ENCODE measurements at regions not wholly inside any gene's neighbourhood (a gene's known extent, or its start where the extent isn't known, plus 50 kb on each side); places are given as distances from the start of the nearest gene placed in this dataset.

DNA sequence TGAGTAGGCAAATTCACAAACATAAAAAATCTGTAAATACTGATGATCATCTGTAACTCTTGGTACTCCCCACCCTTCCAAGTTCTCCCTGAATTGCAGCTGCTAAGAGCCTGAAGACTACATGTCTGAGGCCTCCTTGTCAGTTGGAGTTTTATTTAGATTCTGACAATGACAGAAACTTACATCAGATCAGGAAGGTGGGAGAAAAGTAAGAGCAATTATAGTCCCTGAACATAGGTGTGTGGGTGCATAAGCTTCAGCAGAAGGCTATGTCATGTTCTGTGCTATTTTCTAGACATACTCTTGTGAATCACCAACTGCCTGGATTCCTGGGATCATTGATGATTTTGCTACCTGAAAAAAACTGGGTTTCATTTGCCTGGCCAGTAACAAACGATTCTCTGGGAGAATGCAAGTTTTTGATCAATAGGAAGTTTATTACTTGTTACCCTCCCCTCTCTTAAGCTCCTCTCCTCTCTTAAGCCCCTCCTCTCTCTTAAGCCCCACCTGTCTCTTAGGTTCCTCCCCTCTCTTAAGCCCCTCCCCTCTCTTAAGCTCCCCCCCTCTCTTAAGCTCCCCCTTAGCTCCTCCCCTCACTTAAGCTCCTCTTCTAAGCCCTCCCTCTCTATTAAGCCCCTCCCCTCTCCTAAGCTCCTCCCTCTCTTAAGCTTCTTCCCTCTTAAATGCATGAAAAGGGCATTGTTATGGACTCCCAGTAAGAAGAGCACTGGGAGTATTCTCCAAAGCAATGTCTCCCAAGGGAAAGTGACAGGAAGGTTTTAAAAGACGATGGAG is 1183.4 kb upstream of the AUTS2 start:
- DNase-seq = no peak

- DNase-seq = no peak
These were observed 1181.3 kb upstream of the AUTS2 start for GRCh38 chr7:68417002-68417401.

DNA sequence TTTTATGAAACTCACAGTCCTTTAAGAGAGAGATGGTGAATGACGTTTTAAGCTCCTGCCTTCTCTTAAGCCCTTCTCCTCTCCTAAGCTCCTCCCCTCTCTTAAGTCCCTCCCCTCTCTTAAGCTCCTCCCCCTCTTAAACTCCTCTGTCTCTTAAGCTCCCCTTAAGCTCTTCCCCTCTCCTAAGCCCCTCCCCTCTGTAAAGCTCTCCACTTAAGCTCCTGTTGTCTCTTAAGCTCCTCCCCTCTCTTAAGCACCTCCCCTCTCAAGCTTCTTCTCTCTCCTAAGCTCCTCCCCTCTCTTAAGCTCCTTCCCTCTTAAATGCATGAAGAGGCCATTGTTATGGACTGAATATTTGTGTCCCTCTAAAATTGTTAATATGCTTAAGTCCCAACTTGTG is 1180.6 kb upstream of the AUTS2 start:
- DNase-seq = no peak

- no peak for DNase-seq
These were observed 1177.7 kb upstream of the AUTS2 start for GRCh38 chr7:68420342-68421192.

GRCh38 chr7:68421712-68422111 is 1176.6 kb upstream of the AUTS2 start:
- DNase-seq = no peak

GRCh38 chr7:68422281-68422680 is 1176.0 kb upstream of the AUTS2 start:
- no peak for DNase-seq

- no peak for DNase-seq
These were observed 1174.9 kb upstream of the AUTS2 start for GRCh38 chr7:68423356-68423755.

GRCh38 chr7:68424658-68425297 is 1173.5 kb upstream of the AUTS2 start:
- DNase-seq = no peak

GRCh38 chr7:68425377-68425776 is 1172.9 kb upstream of the AUTS2 start:
- DNase-seq = no peak

DNA sequence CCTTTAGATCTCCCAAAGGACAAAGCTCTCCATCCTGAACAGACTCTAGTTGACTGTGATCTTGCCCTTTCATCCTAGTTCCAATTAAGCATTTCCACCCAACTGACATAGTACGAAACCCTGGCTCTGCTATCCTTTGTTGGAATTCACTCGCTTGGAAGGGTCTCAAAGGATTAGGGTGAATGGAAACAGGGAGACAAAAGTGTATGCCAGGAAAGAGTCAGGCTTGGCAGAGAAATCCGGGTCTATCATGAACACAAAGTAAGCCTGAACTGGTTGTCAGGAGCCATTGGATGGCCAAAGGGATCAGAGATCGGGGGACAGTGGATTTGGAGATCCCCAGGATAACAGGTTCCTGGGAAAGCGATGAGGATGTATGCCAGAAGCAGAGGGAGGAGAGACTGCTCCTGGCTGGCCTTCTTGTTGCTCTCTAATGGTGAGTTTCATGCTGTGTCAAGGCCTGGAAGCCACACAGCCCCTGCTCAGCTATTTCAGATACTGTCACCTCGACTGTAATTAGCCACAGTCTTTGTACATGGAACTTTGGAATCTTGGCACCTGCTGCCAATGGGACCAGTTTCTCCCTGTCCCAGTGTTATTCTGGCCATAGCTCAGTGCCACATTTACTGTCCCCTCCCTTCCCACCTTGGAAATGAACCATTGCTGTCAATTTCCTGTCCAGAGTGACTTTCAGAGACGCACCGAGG is 1168.7 kb upstream of the AUTS2 start:
- DNase-seq = no peak

GRCh38 chr7:68432585-68432984 is 1165.7 kb upstream of the AUTS2 start:
- no peak for DNase-seq

DNA sequence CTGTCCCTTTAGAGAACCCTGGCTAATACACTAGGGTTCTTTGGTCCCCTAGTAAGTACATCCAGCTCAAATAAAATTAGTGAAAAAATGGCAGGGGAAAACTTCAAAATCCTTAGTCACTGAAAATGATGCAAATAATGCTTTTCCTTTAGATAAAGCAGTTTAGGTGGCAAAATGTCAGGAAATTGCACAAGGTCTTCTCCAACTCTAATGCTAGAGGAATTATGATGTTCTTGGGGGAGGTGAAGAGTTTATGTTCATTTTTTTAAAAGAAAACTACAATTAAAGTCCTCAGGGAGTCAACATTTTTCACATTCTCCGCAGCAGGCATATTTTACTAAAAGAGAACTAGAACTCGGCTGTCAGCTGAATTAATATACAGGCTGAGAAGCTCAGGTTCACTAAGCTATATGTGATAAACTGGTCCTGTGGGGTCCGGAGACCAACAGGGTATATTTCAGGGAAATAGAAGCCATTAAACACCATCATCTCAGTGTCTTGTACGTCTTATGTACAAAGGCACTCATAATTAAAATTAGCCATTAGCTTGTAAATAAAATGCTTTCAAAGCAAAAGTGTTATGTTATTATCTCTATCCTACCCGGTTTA is 1164.7 kb upstream of the AUTS2 start:
- DNase-seq = no peak

GRCh38 chr7:68434857-68435256 is 1163.4 kb upstream of the AUTS2 start:
- DNase-seq = no peak

DNA sequence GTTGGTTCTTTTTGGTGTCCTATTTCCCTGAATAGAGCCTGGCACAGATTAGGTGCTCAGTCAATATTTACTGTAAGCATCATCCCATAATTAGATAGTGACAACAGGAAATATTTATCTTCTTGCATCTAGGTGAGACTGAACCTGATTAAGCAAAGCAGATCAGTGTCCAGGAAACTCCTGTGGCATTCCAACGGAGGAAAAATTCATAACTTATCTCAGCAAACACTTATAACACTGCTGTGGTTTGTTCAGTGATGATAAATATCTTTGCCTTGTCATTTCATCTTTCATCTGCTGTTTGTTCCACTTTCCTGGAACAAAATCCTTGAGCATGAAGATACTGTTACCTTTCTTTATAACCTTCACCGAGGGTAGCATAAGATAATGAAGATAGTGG is 1160.3 kb upstream of the AUTS2 start:
- DNase-seq = no peak

DNA sequence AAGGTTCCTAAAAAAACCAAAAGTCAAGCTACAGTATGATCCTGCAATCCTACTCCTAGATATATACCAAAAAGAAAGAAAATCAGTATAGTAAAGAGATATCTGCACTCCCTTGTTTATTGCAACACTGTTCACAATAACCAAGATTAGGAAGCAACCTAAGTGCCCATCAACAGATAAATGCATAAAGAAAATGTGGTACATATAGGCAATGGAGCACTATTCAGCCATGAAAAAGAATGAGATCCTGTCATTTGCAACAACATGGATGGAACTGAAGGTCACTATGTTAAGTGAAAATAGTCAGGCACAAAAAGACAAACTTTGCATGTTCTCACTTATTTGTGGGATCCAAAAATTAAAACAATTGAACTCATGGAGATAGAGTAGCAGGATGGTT is 1159.5 kb upstream of the AUTS2 start:
- DNase-seq = no peak

DNA sequence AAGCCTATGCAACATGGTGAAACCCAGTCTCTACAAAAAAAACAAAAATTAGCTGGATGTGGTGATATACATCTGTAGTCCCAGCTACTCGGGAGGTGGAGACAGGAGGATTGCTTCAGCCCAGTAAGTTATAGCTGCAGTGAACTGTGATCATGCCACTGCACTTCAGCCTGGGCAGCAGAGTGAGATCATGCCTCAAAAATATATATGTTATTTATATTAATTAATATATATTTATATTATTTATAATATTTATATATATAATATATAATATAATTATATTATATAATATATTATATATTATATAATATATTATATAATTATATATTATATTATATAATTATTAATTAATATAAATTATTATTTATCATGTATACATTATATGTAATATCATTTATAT is 1158.4 kb upstream of the AUTS2 start:
- DNase-seq = no peak

DNA sequence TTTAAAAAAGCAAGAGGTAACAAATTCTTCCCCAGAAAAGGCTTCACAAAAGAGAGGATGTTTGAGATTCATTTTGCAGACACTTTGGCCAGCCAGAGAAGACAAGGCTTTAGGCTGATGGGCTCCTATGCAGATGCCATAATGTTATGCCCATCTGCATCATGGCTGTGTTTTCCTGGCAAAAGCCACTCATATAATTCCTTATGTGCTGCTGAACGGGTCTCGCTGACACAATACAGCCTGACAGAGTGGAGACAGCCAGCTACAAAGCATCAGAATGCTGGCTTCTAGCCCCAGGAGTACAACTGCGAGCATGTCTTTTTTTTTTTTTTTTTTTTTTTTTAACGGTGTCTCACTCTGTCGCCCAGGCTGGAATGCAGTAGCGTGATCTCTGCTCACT is 1157.4 kb upstream of the AUTS2 start:
- DNase-seq = no peak

GRCh38 chr7:68441645-68442044 is 1156.6 kb upstream of the AUTS2 start:
- no peak for DNase-seq

GRCh38 chr7:68442931-68443631 is 1155.2 kb upstream of the AUTS2 start:
- DNase-seq = no peak

DNA sequence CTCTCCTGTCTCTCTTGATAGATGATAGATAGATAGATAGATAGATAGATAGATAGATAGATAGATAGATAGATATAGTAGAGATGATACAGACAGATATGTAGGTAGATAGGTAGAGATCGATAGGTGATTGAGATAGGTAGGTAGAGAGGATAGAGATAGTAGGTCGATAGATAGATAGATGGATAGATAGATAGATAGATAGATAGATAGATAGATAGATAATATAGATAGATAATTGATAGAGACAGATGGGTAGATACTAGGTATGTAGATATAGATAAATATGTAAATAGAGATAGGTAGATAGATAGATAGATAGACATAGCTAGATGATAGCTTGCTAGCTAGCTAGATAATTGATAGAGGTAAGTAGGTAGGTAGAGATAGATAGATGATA is 1154.2 kb upstream of the AUTS2 start:
- DNase-seq = no peak

DNA sequence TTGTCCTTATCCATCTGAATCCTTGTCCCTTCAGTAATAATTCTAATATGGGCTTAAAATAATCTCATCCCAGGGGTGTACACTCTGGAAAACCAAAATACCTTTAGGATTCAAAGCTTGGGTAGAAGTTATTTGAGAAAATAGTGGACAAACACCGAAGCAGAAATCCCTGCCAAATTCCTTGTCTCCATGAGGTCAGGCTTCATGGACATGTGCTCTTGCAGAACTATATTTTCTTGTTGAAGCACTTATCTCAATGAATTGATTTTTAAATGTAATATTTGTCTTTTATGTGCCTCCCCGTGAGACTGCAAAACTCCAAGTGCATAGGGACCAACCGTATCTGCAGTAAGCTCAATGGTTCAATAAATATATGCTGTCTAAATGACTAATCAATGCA is 1153.3 kb upstream of the AUTS2 start:
- no peak for DNase-seq

DNA sequence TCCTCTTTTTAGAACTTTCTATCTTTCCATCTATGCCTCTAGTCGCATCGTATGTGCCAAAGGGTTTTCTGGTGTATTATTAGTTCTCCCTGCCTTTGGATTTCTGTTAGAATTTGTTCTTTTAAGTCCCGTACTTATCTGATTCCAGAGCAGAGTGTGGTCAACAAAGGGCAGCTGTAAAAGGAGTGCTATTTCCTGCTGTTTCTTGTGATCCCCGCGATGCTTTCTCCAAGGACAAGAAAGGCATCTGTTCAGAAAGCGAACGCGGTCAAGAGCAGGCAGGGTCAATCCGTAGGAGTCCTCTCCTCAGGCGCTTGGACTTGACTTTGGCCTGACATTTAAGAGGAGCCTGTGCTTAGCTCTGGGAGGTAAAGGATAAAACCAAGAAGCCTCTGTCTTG is 1152.1 kb upstream of the AUTS2 start:
- no peak for DNase-seq

Data from AML-193 (cell line).